Vagina (tissue), 2 donors: ENCODE measurements at regions not wholly inside any gene's neighbourhood (a gene's known extent, or its start where the extent isn't known, plus 50 kb on each side); places are given as distances from the start of the nearest gene placed in this dataset.

ENCODE experiments used
- POLR2A ChIP-seq, 2 donors: fragments of 450-650 bp; IDR thresholded peaks; one replicate each; pipeline ENCODE4 v1.6.1; 2017; ENCODE audit warnings: antibody characterized with exemption in 2 of 2, mild to moderate bottlenecking in 2 of 2, moderate library complexity in 2 of 2
- TF ChIP-seq, protein P1 (sequence below), 3 experiments: fragments of 450-650 bp in 2 of 3; fragments of 200-600 bp in 1 of 3; sonication (generic) in 1 of 3; IDR thresholded peaks; one replicate each; pipeline ENCODE4 v1.5.1; 2017 to 2019; ENCODE audit warnings: antibody characterized with exemption in 3 of 3, mild to moderate bottlenecking in 2 of 3, moderate library complexity in 2 of 3

DNA sequence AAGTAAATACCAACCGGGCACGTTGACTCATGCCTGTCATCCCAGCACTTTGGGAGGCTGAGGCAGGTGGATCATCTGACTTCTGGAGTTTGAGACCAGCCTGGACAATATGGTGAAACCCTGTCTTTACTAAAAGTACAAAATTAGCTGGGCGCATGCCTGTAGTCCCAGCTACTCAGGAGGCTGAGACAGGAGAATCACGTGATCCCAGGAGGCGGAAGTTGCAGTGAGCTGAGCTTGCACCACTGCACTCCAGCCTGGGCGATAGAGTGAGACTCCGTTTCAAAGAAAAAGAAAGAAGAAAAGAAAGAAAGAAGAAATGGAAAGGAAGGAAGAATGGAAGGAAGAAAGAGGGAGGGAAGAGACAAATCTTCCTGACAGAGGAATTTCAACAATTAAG lies 108.7 kb downstream of the AHSP start:
- TF ChIP-seq, protein P1, sequence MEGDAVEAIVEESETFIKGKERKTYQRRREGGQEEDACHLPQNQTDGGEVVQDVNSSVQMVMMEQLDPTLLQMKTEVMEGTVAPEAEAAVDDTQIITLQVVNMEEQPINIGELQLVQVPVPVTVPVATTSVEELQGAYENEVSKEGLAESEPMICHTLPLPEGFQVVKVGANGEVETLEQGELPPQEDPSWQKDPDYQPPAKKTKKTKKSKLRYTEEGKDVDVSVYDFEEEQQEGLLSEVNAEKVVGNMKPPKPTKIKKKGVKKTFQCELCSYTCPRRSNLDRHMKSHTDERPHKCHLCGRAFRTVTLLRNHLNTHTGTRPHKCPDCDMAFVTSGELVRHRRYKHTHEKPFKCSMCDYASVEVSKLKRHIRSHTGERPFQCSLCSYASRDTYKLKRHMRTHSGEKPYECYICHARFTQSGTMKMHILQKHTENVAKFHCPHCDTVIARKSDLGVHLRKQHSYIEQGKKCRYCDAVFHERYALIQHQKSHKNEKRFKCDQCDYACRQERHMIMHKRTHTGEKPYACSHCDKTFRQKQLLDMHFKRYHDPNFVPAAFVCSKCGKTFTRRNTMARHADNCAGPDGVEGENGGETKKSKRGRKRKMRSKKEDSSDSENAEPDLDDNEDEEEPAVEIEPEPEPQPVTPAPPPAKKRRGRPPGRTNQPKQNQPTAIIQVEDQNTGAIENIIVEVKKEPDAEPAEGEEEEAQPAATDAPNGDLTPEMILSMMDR (IDR thresholded peaks at IDR 0.05), result no peak
- no peak for TF ChIP-seq POLR2A (IDR thresholded peaks at IDR 0.05)
